Spleen (tissue), 7 donors: ENCODE measurements at regions not wholly inside any gene's neighbourhood (a gene's known extent, or its start where the extent isn't known, plus 50 kb on each side); places are given as distances from the start of the nearest gene placed in this dataset.

Source experiments
- POLR2A ChIP-seq, 3 donors: fragments of 450-650 bp; IDR thresholded peaks; one replicate each; pipeline ENCODE4 v1.5.1; 2017; ENCODE audit warnings: antibody characterized with exemption in 3 of 3, mild to moderate bottlenecking in 1 of 3
- TF ChIP-seq, protein P1 (sequence below), 11 experiments: fragments of 200-600 bp in 7 of 11; fragments of 450-650 bp in 4 of 11; sonication (generic) in 4 of 11; IDR thresholded peaks in 8 of 11; conservative IDR thresholded peaks in 3 of 11; 1 replicate in 7 of 11; 2 replicates in 4 of 11; pipeline versions ENCODE4 v1.4.0 to v1.8.0; 2016 to 2021; ENCODE audit warnings: antibody characterized with exemption in 11 of 11, inconsistent platforms in 4 of 11, mild to moderate bottlenecking in 1 of 11
- donor health status: DM: no; HTN: no; CAD: no; lungs with moderate emphysema.
- donor health status: DM: no; HTN: no; CAD: no.
- donor health status: DM: no; HTN: no; CAD: no.

DNA sequence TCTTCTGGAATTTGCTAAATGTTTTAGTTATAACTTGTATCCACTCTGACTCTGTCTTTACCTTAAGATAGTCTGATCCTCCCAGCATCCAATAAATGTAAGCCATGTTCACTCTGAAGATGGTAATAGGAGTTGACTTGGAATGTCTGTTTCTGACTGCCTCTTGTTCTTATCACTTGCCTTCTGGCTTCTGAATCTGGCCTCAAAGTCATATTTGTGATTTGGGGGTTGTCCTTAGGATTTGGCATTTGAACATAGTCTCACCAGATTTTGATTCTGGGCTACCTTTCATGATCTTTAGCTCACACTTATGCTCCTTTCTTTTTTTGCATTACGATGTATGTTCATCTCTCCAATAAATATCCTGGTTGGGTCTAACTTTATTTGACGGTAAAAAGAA, 247.0 kb downstream of the SH2D4B start:
- TF ChIP-seq, protein P1, sequence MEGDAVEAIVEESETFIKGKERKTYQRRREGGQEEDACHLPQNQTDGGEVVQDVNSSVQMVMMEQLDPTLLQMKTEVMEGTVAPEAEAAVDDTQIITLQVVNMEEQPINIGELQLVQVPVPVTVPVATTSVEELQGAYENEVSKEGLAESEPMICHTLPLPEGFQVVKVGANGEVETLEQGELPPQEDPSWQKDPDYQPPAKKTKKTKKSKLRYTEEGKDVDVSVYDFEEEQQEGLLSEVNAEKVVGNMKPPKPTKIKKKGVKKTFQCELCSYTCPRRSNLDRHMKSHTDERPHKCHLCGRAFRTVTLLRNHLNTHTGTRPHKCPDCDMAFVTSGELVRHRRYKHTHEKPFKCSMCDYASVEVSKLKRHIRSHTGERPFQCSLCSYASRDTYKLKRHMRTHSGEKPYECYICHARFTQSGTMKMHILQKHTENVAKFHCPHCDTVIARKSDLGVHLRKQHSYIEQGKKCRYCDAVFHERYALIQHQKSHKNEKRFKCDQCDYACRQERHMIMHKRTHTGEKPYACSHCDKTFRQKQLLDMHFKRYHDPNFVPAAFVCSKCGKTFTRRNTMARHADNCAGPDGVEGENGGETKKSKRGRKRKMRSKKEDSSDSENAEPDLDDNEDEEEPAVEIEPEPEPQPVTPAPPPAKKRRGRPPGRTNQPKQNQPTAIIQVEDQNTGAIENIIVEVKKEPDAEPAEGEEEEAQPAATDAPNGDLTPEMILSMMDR (IDR thresholded peaks at IDR 0.05 in 8 of 11, conservative IDR thresholded peaks at IDR 0.05 in 3 of 11), result no peak
- no peak for TF ChIP-seq POLR2A (IDR thresholded peaks at IDR 0.05)
